Neural progenitor cell (in vitro differentiated cells): ENCODE measurements at regions not wholly inside any gene's neighbourhood (a gene's known extent, or its start where the extent isn't known, plus 50 kb on each side); places are given as distances from the start of the nearest gene placed in this dataset.

Experiments
- DNase-seq: peaks from one replicate; pipeline ENCODE4 v3.0.0-alpha.2; 2016; ENCODE audit warnings: low spot score
- H2AFZ ChIP-seq: fragments of 200-600 bp; sonication (generic); replicated peaks from 2 replicates; pipeline ENCODE4 v1.6.1; 2016; ENCODE audit warnings: antibody characterized with exemption
- H3F3A ChIP-seq: fragments of 200-600 bp; sonication (generic); 2 replicates; pipeline ENCODE4 v1.6.1; 2016; ENCODE audit warnings: antibody characterized with exemption, low read depth
- H3K27ac ChIP-seq: fragments of 200-600 bp; sonication (generic); 2 replicates; pipeline ENCODE4 v1.5.1; 2016; ENCODE audit warnings: mild to moderate bottlenecking
- H3K27me3 ChIP-seq: fragments of 200-600 bp; sonication (generic); 2 replicates; pipeline ENCODE4 v1.6.1; 2016; ENCODE audit warnings: mild to moderate bottlenecking, moderate library complexity
- H3K36me3 ChIP-seq: fragments of 200-600 bp; sonication (generic); 2 replicates; pipeline ENCODE4 v1.5.1; 2016
- H3K4me1 ChIP-seq: fragments of 200-600 bp; sonication (generic); 2 replicates; pipeline ENCODE4 v1.6.1; 2016; ENCODE audit warnings: mixed run types
- H3K4me2 ChIP-seq: fragments of 200-600 bp; sonication (generic); 2 replicates; pipeline ENCODE4 v1.6.1; 2016
- H3K4me3 ChIP-seq: fragments of 200-600 bp; sonication (generic); 2 replicates; pipeline ENCODE4 v1.5.1; 2016
- H3K79me2 ChIP-seq: fragments of 200-600 bp; sonication (generic); 2 replicates; pipeline ENCODE4 v1.6.1; 2016; ENCODE audit warnings: low read depth
- H3K9ac ChIP-seq: fragments of 200-600 bp; sonication (generic); 2 replicates; pipeline ENCODE4 v1.6.1; 2016
- H3K9me3 ChIP-seq: fragments of 200-600 bp; sonication (generic); 2 replicates; pipeline ENCODE4 v1.5.1; 2016; ENCODE audit warnings: low read depth
- H4K20me1 ChIP-seq: fragments of 200-600 bp; sonication (generic); 2 replicates; pipeline ENCODE4 v1.6.1; 2016; ENCODE audit warnings: low read depth
- H3K27ac Mint-ChIP-seq: 3 replicates; pipeline ENCODE4 v1.8.0; 2021; ENCODE audit warnings: mixed read lengths
- H3K27me3 Mint-ChIP-seq: 2 replicates; pipeline ENCODE4 v1.8.0; 2022; ENCODE audit warnings: low read depth, mild to moderate bottlenecking, inconsistent platforms, moderate library complexity, mixed read lengths; ENCODE audit not compliant: insufficient read depth
- H3K36me3 Mint-ChIP-seq: 3 replicates; pipeline ENCODE4 v1.8.0; 2021; ENCODE audit warnings: mixed read lengths
- H3K4me1 Mint-ChIP-seq: 3 replicates; pipeline ENCODE4 v1.8.0; 2021; ENCODE audit warnings: mixed read lengths
- H3K4me3 Mint-ChIP-seq: 3 replicates; pipeline ENCODE4 v1.8.0; 2021; ENCODE audit warnings: mild to moderate bottlenecking, moderate library complexity, mixed read lengths
- H3K9me3 Mint-ChIP-seq: 3 replicates; pipeline ENCODE4 v1.8.0; 2020; ENCODE audit warnings: mixed read lengths
- EZH2 ChIP-seq: fragments of 200-600 bp; sonication (generic); IDR thresholded peaks from 2 replicates; pipeline ENCODE4 v1.6.1; 2017; ENCODE audit warnings: antibody characterized with exemption, mild to moderate bottlenecking, moderate library complexity
- EZH2phosphoT487 ChIP-seq: fragments of 200-600 bp; sonication (generic); IDR thresholded peaks from 2 replicates; pipeline ENCODE4 v1.6.1; 2017; ENCODE audit warnings: antibody characterized with exemption
- TF ChIP-seq, protein P1 (sequence below): fragments of 200-600 bp; sonication (generic); IDR thresholded peaks from 2 replicates; pipeline ENCODE4 v1.5.1; 2017; ENCODE audit warnings: antibody characterized with exemption, mild to moderate bottlenecking

DNA sequence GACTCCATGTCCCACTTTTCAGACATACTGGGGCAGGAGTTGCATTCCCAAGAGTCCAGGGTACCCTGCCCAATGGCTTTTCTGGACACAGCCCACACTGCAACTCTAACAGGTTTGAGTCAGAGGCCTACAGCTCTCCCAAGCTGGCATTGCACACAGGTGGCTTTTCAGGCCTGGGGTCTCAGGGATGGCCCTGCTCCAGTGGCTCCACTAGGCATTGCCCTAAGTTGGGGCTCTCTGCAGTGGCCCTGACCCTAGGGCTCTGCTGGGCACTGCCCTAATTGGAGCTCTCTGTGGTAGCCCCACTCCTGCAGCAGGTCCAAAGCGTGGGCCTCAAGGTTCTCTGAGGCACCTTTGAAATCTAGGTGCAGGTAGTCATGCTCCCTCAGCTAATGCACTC, 408.8 kb downstream of the SUCLA2 start:
- TF ChIP-seq, protein P1, sequence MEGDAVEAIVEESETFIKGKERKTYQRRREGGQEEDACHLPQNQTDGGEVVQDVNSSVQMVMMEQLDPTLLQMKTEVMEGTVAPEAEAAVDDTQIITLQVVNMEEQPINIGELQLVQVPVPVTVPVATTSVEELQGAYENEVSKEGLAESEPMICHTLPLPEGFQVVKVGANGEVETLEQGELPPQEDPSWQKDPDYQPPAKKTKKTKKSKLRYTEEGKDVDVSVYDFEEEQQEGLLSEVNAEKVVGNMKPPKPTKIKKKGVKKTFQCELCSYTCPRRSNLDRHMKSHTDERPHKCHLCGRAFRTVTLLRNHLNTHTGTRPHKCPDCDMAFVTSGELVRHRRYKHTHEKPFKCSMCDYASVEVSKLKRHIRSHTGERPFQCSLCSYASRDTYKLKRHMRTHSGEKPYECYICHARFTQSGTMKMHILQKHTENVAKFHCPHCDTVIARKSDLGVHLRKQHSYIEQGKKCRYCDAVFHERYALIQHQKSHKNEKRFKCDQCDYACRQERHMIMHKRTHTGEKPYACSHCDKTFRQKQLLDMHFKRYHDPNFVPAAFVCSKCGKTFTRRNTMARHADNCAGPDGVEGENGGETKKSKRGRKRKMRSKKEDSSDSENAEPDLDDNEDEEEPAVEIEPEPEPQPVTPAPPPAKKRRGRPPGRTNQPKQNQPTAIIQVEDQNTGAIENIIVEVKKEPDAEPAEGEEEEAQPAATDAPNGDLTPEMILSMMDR, result no peak
- no peak for TF ChIP-seq EZH2phosphoT487
- TF ChIP-seq EZH2, result no peak
- H3K9me3 Mint-ChIP-seq, result peaks cover 17% of the 10 kb centered on the region
- no peak overlapping the region for H3K27ac ChIP-seq
- no peaks in the 10 kb centered on the region for H3K27me3 Mint-ChIP-seq
- H3K27me3 ChIP-seq, result no peaks in the 10 kb centered on the region
- no peaks in the 10 kb centered on the region for H3K36me3 ChIP-seq
- no peaks in the 10 kb centered on the region for H3K36me3 Mint-ChIP-seq
- no peak overlapping the region for H3K27ac Mint-ChIP-seq
- no peak overlapping the region for H3K4me3 Mint-ChIP-seq
- no peaks in the 10 kb centered on the region for H3K9me3 ChIP-seq
- no peak overlapping the region for H3K4me3 ChIP-seq
- H4K20me1 ChIP-seq, result no peaks in the 10 kb centered on the region
- no peak overlapping the region for H3K9ac ChIP-seq
- H3K4me2 ChIP-seq, result no peak overlapping the region
- no peak overlapping the region for H2AFZ ChIP-seq
- H3F3A ChIP-seq, result no peaks in the 10 kb centered on the region
- no peaks in the 10 kb centered on the region for H3K4me1 ChIP-seq
- DNase-seq, result no peak
- no peaks in the 10 kb centered on the region for H3K4me1 Mint-ChIP-seq
- H3K79me2 ChIP-seq, result no peaks in the 10 kb centered on the region

DNA sequence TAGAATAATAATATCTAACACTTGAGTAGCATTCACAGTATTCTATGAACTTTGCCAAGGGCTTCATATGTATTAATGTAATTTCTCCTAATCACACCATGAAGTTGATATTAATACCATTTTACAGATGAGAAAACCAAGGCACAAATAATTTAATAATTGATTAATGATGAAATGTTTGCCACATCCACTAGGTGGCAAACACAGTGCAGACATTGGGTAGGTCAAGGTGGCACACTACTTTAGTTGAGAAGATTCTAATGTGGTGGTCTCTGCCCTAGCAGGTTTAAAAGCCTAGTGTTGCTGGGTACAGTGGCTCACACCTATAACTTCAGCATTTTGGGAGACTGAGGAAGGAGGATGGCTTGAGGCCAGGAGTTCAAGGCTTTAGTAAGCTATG, 412.4 kb downstream of the SUCLA2 start:
- no peak overlapping the region for H3K9ac ChIP-seq
- no peak overlapping the region for H2AFZ ChIP-seq
- H3K4me3 ChIP-seq, result no peak overlapping the region
- H3K79me2 ChIP-seq, result no peaks in the 10 kb centered on the region
- no peak for DNase-seq
- no peaks in the 10 kb centered on the region for H3K36me3 ChIP-seq
- Mint-ChIP-seq H3K27ac (no peak overlapping the region), H3K27me3 (no peaks in the 10 kb centered on the region), H3K4me1 (no peaks in the 10 kb centered on the region), H3K9me3 (peaks cover 16% of the 10 kb centered on the region), H3K4me3 (no peak overlapping the region), H3K36me3 (no peaks in the 10 kb centered on the region)
- TF ChIP-seq, protein P1, result peak; percentile 38
- TF ChIP-seq EZH2phosphoT487, result no peak
- no peaks in the 10 kb centered on the region for H4K20me1 ChIP-seq
- no peak overlapping the region for H3K4me2 ChIP-seq
- H3K9me3 ChIP-seq, result no peaks in the 10 kb centered on the region
- no peak overlapping the region for H3K27ac ChIP-seq
- no peaks in the 10 kb centered on the region for H3K27me3 ChIP-seq
- H3K4me1 ChIP-seq, result no peaks in the 10 kb centered on the region
- no peaks in the 10 kb centered on the region for H3F3A ChIP-seq

DNA sequence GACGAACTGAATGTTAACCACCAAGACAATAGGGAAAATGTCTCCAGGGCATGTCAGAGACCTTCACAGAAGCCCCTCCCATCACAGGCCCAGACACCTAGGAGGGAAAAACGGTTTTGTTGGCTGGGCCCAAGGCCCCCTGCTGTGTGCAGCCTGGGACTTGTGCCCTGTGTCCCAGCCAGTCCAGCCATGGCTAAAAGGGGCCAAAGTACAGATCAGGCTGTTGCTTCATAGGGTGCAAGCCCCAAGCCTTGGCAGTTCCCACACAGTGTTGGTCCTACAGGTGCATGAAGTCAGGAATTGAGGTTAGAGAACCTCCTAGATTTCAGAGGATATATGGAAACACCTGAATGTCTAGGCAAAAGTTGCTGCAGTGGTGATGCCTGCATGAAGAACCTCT, 428.7 kb downstream of the SUCLA2 start:
- H4K20me1 ChIP-seq, result no peaks in the 10 kb centered on the region
- Mint-ChIP-seq H3K4me3 (no peak overlapping the region), H3K9me3 (peaks cover 53% of the 10 kb centered on the region), H3K4me1 (no peaks in the 10 kb centered on the region), H3K36me3 (peaks cover 3% of the 10 kb centered on the region), H3K27me3 (no peaks in the 10 kb centered on the region), H3K27ac (no peak overlapping the region)
- no peak overlapping the region for H3K9ac ChIP-seq
- H3K4me2 ChIP-seq, result no peak overlapping the region
- no peaks in the 10 kb centered on the region for H3K4me1 ChIP-seq
- H3F3A ChIP-seq, result no peaks in the 10 kb centered on the region
- DNase-seq, result no peak
- H2AFZ ChIP-seq, result no peak overlapping the region
- H3K27me3 ChIP-seq, result no peaks in the 10 kb centered on the region
- no peaks in the 10 kb centered on the region for H3K79me2 ChIP-seq
- TF ChIP-seq EZH2phosphoT487 (no peak), EZH2 (no peak)
- TF ChIP-seq, protein P1, result no peak
- no peak overlapping the region for H3K27ac ChIP-seq
- H3K9me3 ChIP-seq, result no peaks in the 10 kb centered on the region
- no peaks in the 10 kb centered on the region for H3K36me3 ChIP-seq
- H3K4me3 ChIP-seq, result no peak overlapping the region

DNA sequence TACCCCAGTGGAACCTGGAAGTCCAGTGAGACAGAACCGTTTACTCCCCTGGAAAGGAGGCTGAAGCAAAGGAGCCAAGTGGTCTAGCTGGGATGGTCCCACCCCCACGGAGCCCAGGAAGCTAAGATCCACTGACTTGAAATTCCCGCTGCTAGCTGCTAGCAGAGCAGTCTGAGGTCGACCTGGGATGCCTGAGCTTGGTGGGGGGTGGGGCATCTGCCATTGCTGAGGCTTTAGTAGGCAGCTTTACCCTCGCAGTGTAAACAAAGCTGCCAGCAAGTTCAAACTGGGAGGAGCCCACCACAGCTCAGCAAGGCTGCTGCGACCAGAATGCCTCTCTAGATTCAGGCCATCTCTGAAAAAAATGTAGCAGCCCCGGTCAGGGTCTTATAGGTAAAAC, 437.0 kb downstream of the SUCLA2 start:
- H3K4me2 ChIP-seq, result peak overlapping the region; percentile 31
- peaks cover 8% of the 10 kb centered on the region for H3K4me1 ChIP-seq
- no peak overlapping the region for H3K9ac ChIP-seq
- Mint-ChIP-seq H3K27ac (no peak overlapping the region), H3K9me3 (peaks cover 21% of the 10 kb centered on the region), H3K4me3 (no peak overlapping the region), H3K36me3 (no peaks in the 10 kb centered on the region), H3K4me1 (no peaks in the 10 kb centered on the region), H3K27me3 (no peaks in the 10 kb centered on the region)
- no peaks in the 10 kb centered on the region for H4K20me1 ChIP-seq
- H3K27ac ChIP-seq, result no peak overlapping the region
- DNase-seq, result peak; percentile 61
- no peaks in the 10 kb centered on the region for H3K36me3 ChIP-seq
- H3K27me3 ChIP-seq, result no peaks in the 10 kb centered on the region
- H3K9me3 ChIP-seq, result no peaks in the 10 kb centered on the region
- H3K79me2 ChIP-seq, result no peaks in the 10 kb centered on the region
- no peak for TF ChIP-seq EZH2phosphoT487
- no peak for TF ChIP-seq EZH2
- TF ChIP-seq, protein P1, result no peak
- no peak overlapping the region for H3K4me3 ChIP-seq
- no peak overlapping the region for H2AFZ ChIP-seq
- no peaks in the 10 kb centered on the region for H3F3A ChIP-seq
